ENCODE measurements at regions not wholly inside any gene's neighbourhood (a gene's known extent, or its start where the extent isn't known, plus 50 kb on each side); places are given as distances from the start of the nearest gene placed in this dataset.

- no peak overlapping the region for H3K27ac ChIP-seq
- ATAC-seq (no peak), DNase-seq (no peak)
- H3K27me3 ChIP-seq = no peaks in the 10 kb centered on the region
- no peak for TF ChIP-seq CTCF (IDR thresholded peaks at IDR 0.05)
- H3K36me3 ChIP-seq = no peaks in the 10 kb centered on the region
- no peak overlapping the region for H3K4me3 ChIP-seq
- H3K4me1 ChIP-seq = no peaks in the 10 kb centered on the region
- whole genome bisulfite sequencing, 2 donors = 89% methylated on average over 2 of the region's 2 CpGs
- no peaks in the 10 kb centered on the region for H3K9me3 ChIP-seq
- intact Hi-C loops (cut with DNase I) = no loop called here
These were observed 897.7 kb upstream of the EPHA5 start for GRCh38 chr4:66568001-66568400.

GRCh38 chr4:66567551-66567950 is 897.3 kb upstream of the EPHA5 start:
- Histone ChIP-seq H3K9me3 (no peaks in the 10 kb centered on the region), H3K27me3 (no peaks in the 10 kb centered on the region), H3K4me3 (no peak overlapping the region), H3K27ac (no peak overlapping the region), H3K4me1 (no peaks in the 10 kb centered on the region), H3K36me3 (no peaks in the 10 kb centered on the region)
- intact Hi-C loops (cut with DNase I) = no loop called here
- ATAC-seq (no peak), DNase-seq (no peak)
- no peak for TF ChIP-seq CTCF (IDR thresholded peaks at IDR 0.05)

- H3K27ac ChIP-seq = no peak overlapping the region
- no peak for DNase-seq
These were observed 895.5 kb upstream of the EPHA5 start for GRCh38 chr4:66565801-66566200.

GRCh38 chr4:66564901-66565651 is 894.8 kb upstream of the EPHA5 start:
- no peaks in the 10 kb centered on the region for H3K9me3 ChIP-seq
- TF ChIP-seq CTCF (IDR thresholded peaks at IDR 0.05) = no peak
- intact Hi-C loops (cut with DNase I) = no loop called here
- no peak overlapping the region for H3K27ac ChIP-seq
- H3K4me1 ChIP-seq = no peaks in the 10 kb centered on the region
- ATAC-seq (no peak), DNase-seq (no peak)
- H3K27me3 ChIP-seq = no peaks in the 10 kb centered on the region
- H3K4me3 ChIP-seq = no peak overlapping the region
- no peaks in the 10 kb centered on the region for H3K36me3 ChIP-seq
- WGBS, 2 donors = 83% methylated on average over 12 of the region's 12 CpGs

More at GRCh38 chr4:66565801-66566200, 895.5 kb upstream of the EPHA5 start:
- Histone ChIP-seq H3K4me1 (no peaks in the 10 kb centered on the region), H3K4me3 (no peak overlapping the region), H3K27me3 (no peaks in the 10 kb centered on the region), H3K36me3 (no peaks in the 10 kb centered on the region), H3K9me3 (no peaks in the 10 kb centered on the region)
- intact Hi-C loops (cut with DNase I) = no loop called here
- no peak for TF ChIP-seq CTCF (IDR thresholded peaks at IDR 0.05)
- ATAC-seq = no peak

Data from heart right ventricle (tissue), 16 donors.